Bronchial epithelial cell (primary cell): ENCODE measurements at regions not wholly inside any gene's neighbourhood (a gene's known extent, or its start where the extent isn't known, plus 50 kb on each side); places are given as distances from the start of the nearest gene placed in this dataset.
A peak's percentile ranks its signal among the peaks of the same experiment; 100 is the strongest.
"Not testable (repeated sequence)": the region's sequence is repeated elsewhere in the genome, so short reads cannot be mapped to it uniquely, and the experiment has no call there.

ENCODE experiments used
- DNase-seq: peaks from one replicate; pipeline ENCODE4 v3.0.0-alpha.2; 2010; ENCODE audit warnings: low read depth
- FAIRE-seq: peaks from 2 replicates; lab custom pipeline; 2011; peaks lifted over from hg19 to GRCh38; lab: Jason Lieb, UNC
- H3K27me3 ChIP-seq: 2 replicates; pipeline ENCODE4 v1.5.1; 2011; ENCODE audit warnings: low read length; ENCODE audit not compliant: control insufficient read depth, insufficient read depth
- H3K36me3 ChIP-seq: 2 replicates; pipeline ENCODE4 v1.5.1; 2011; ENCODE audit warnings: low read length; ENCODE audit not compliant: control insufficient read depth, insufficient read depth
- H3K4me3 ChIP-seq: 2 replicates; pipeline ENCODE4 v1.5.1; 2011; ENCODE audit warnings: mild to moderate bottlenecking, low read depth, low read length, control low read depth
- CTCF ChIP-seq: IDR thresholded peaks from 2 replicates; pipeline ENCODE4 v1.5.1; 2011; ENCODE audit warnings: mild to moderate bottlenecking, moderate library complexity, low read length, control low read depth, inconsistent platforms; ENCODE audit not compliant: insufficient read depth, severe bottlenecking

- no peak overlapping the region for H3K4me3 ChIP-seq
- TF ChIP-seq CTCF: no peak
- H3K27me3 ChIP-seq: no peaks in the 10 kb centered on the region
- H3K36me3 ChIP-seq: no peaks in the 10 kb centered on the region
- DNase-seq: no peak
- no peak for FAIRE-seq
These were observed 221.8 kb upstream of the TUT7 start for GRCh38 chr9:86575825-86576525.

GRCh38 chr9:86575137-86575536 lies 220.9 kb upstream of the TUT7 start:
- FAIRE-seq (no peak), DNase-seq (no peak)
- no peak for TF ChIP-seq CTCF

GRCh38 chr9:86573886-86574285 lies 219.7 kb upstream of the TUT7 start:
- FAIRE-seq: no peak
- no peak for TF ChIP-seq CTCF

More at GRCh38 chr9:86575137-86575536, 220.9 kb upstream of the TUT7 start:
- Histone ChIP-seq H3K27me3 (no peaks in the 10 kb centered on the region), H3K4me3 (no peak overlapping the region), H3K36me3 (no peaks in the 10 kb centered on the region)

GRCh38 chr9:86572904-86573303 lies 218.7 kb upstream of the TUT7 start:
- Histone ChIP-seq H3K36me3 (no peaks in the 10 kb centered on the region), H3K27me3 (no peaks in the 10 kb centered on the region), H3K4me3 (no peak overlapping the region)
- FAIRE-seq: no peak
- no peak for DNase-seq
- no peak for TF ChIP-seq CTCF

More at GRCh38 chr9:86573886-86574285, 219.7 kb upstream of the TUT7 start:
- peak; percentile 14 for DNase-seq
- no peak overlapping the region for H3K4me3 ChIP-seq
- H3K27me3 ChIP-seq: no peaks in the 10 kb centered on the region
- no peaks in the 10 kb centered on the region for H3K36me3 ChIP-seq

- not testable (repeated sequence) for H3K36me3 ChIP-seq, H3K27me3 ChIP-seq, H3K4me3 ChIP-seq, DNase-seq, FAIRE-seq
These were observed 211.4 kb upstream of the TUT7 start for GRCh38 chr9:86565603-86566002.

GRCh38 chr9:86563936-86564335 lies 209.7 kb upstream of the TUT7 start:
- no peak overlapping the region for H3K4me3 ChIP-seq
- DNase-seq (no peak), FAIRE-seq (no peak)
- TF ChIP-seq CTCF: no peak
- H3K36me3 ChIP-seq: no peaks in the 10 kb centered on the region
- H3K27me3 ChIP-seq: no peaks in the 10 kb centered on the region
